ENCODE measurements at regions not wholly inside any gene's neighbourhood (a gene's known extent, or its start where the extent isn't known, plus 50 kb on each side); places are given as distances from the start of the nearest gene placed in this dataset.

- no peak overlapping the region for H3K4me2 ChIP-seq (ENCODE audit: insufficient read depth, insufficient read length, low read length)
- no peak overlapping the region for H3K18ac ChIP-seq (ENCODE audit: insufficient read length, low read depth, low read length)
- no peak overlapping the region for H2BK20ac ChIP-seq (ENCODE audit: low read depth, low read length, poor library complexity, severe bottlenecking)
- H3K14ac ChIP-seq (ENCODE audit: insufficient read depth, low read length): no peak overlapping the region
- no peak overlapping the region for H4K91ac ChIP-seq (ENCODE audit: insufficient read length, low read depth, low read length)
- H3K9me3 Mint-ChIP-seq: peaks cover 0 to 17% of the 10 kb centered on the region in 2 experiments; a peak in 4 of 5 replicates
- no peak for DNase-seq
- H2BK15ac ChIP-seq (ENCODE audit: low read depth, low read length): no peak overlapping the region
- H3K79me1 ChIP-seq (ENCODE audit: insufficient read depth, low read depth, low read length, poor library complexity, severe bottlenecking): no peaks in the 10 kb centered on the region
- no peak overlapping the region for H2BK120ac ChIP-seq (ENCODE audit: low read depth, low read length, poor library complexity, severe bottlenecking)
- no peak overlapping the region for H3K56ac ChIP-seq (ENCODE audit: insufficient read length, low read depth, low read length)
- WGBS (ENCODE audit: extremely low coverage, insufficient read length, low lambda C conversion rate): no CpG with 5 or more reads among the region's 4 CpGs
- H2BK5ac ChIP-seq (ENCODE audit: insufficient read length, low read length): no peak overlapping the region
- H4K5ac ChIP-seq (ENCODE audit: insufficient read length, low read depth, low read length): no peak overlapping the region
- H3K23me2 ChIP-seq (ENCODE audit: insufficient read length, low read depth, low read length, poor library complexity, severe bottlenecking): no peaks in the 10 kb centered on the region
- no peak overlapping the region for H3K23ac ChIP-seq (ENCODE audit: insufficient read length, low read depth, low read length)
- H3K79me2 ChIP-seq (ENCODE audit: insufficient read depth, low read length): no peaks in the 10 kb centered on the region
- no peak overlapping the region for H2BK12ac ChIP-seq (ENCODE audit: insufficient read length, low read depth, low read length)
- H3K36me3 Mint-ChIP-seq (ENCODE audit: insufficient read depth in 1 of 3, low read depth in 3 of 3): peaks cover 0 to 8% (median 2%) of the 10 kb centered on the region in 3 experiments; a peak in 3 of 7 replicates
- H4K20me1 ChIP-seq (ENCODE audit: control insufficient read depth, insufficient read depth, insufficient read length): no peaks in the 10 kb centered on the region
- no peak overlapping the region for H2AFZ ChIP-seq (ENCODE audit: low read length)
- H3K27ac Mint-ChIP-seq: no peak overlapping the region
- H3K4me1 ChIP-seq (ENCODE audit: insufficient read depth, low read length): no peaks in the 10 kb centered on the region
- no peak for TF ChIP-seq CTCF (conservative IDR thresholded peaks at IDR 0.05)
- no peak overlapping the region for H3K9ac ChIP-seq (ENCODE audit: extremely low read depth, insufficient read length, low read length)
- H2AK5ac ChIP-seq (ENCODE audit: insufficient read length, low read length): no peak overlapping the region
- no peak overlapping the region for H3K27ac ChIP-seq (ENCODE audit: insufficient read length, low read depth, low read length)
- no peak overlapping the region for H4K8ac ChIP-seq (replicated peaks; ENCODE audit: insufficient read length, low read depth, low read length)
- no peaks in the 10 kb centered on the region for H3K27me3 Mint-ChIP-seq (ENCODE audit: low read depth)
- H3K4me1 Mint-ChIP-seq: peaks cover 5 to 6% of the 10 kb centered on the region in 2 experiments
- H3K4ac ChIP-seq (ENCODE audit: low read depth, low read length): no peak overlapping the region
- H3K4me3 Mint-ChIP-seq: no peak overlapping the region
- no peaks in the 10 kb centered on the region for H3K27me3 ChIP-seq (ENCODE audit: insufficient read depth, low read length)
- no peaks in the 10 kb centered on the region for H3K9me3 ChIP-seq (ENCODE audit: control insufficient read depth, low read depth, low read length)
- H3T11ph ChIP-seq (ENCODE audit: low read length): no peak overlapping the region
Measured at GRCh38 chr6:60695232-60695631, 1590.8 kb downstream of the KHDRBS2 start.
